Lung (tissue), 11 donors: ENCODE measurements at regions not wholly inside any gene's neighbourhood (a gene's known extent, or its start where the extent isn't known, plus 50 kb on each side); places are given as distances from the start of the nearest gene placed in this dataset.

Experiments
- ATAC-seq: fragments of 200-7000 bp; cut with Tn5 transposase; one replicate; pipeline ENCODE4 v1.9.1; 2020; ENCODE audit warnings: moderate number of reproducible peaks; ENCODE audit not compliant: insufficient read depth, low FRiP score
- DNase-seq, 3 donors: peaks; one replicate each; pipeline ENCODE4 v3.0.0-alpha.2; 2013 to 2017
- H3K27ac ChIP-seq, 2 donors: one replicate each; pipeline ENCODE4 v1.5.1; 2013; ENCODE audit warnings: mild to moderate bottlenecking in 2 of 2, moderate library complexity in 2 of 2, control low read depth in 1 of 2, inconsistent platforms in 1 of 2, low read depth in 1 of 2, low read length in 1 of 2
- H3K27me3 ChIP-seq, 3 donors: one replicate each; pipeline ENCODE4 v1.5.1; 2013; ENCODE audit warnings: low read length in 2 of 3; ENCODE audit not compliant: control insufficient read depth in 3 of 3, insufficient read depth in 3 of 3
- H3K36me3 ChIP-seq, 4 donors: one replicate each; pipeline ENCODE4 v1.5.1; 2013; ENCODE audit warnings: low read length in 4 of 4, mild to moderate bottlenecking in 1 of 4, moderate library complexity in 1 of 4; ENCODE audit not compliant: control insufficient read depth in 4 of 4, insufficient read depth in 4 of 4
- H3K4me1 ChIP-seq, 5 donors: one replicate each; pipeline ENCODE4 v1.5.1; 2013; ENCODE audit warnings: low read length in 5 of 5, mild to moderate bottlenecking in 2 of 5, moderate library complexity in 1 of 5; ENCODE audit not compliant: control insufficient read depth in 5 of 5, insufficient read depth in 5 of 5
- H3K4me3 ChIP-seq: one replicate; pipeline ENCODE4 v1.5.1; 2013; ENCODE audit warnings: mild to moderate bottlenecking, control low read depth, moderate library complexity
- H3K9ac ChIP-seq, 2 donors: one replicate each; pipeline ENCODE4 v1.5.1; 2013; ENCODE audit warnings: low read length in 2 of 2, control low read depth in 1 of 2; ENCODE audit not compliant: insufficient read depth in 1 of 2
- H3K9me3 ChIP-seq, 4 donors: one replicate each; pipeline ENCODE4 v1.5.1; 2013; ENCODE audit warnings: low read length in 3 of 4, mild to moderate bottlenecking in 1 of 4, moderate library complexity in 1 of 4; ENCODE audit not compliant: control insufficient read depth in 4 of 4, insufficient read depth in 3 of 4
- CTCF ChIP-seq: IDR thresholded peaks from 2 replicates; pipeline ENCODE4 v1.5.1; 2012; ENCODE audit warnings: mild to moderate bottlenecking; ENCODE audit errors: control extremely low read depth, extremely low read depth
- WGBS, 2 donors: extraction: QIAGEN DNeasy Blood & Tissue Kit; methylation state at CpG; one replicate each; pipeline ENCODE4 v1.1.7; 2013; 5-methylcytosine and 5-hydroxymethylcytosine counted together
- donor health status: control.
- donor health status: control.
- donor health status: Bipolar disorder and iron deficiency.
- donor health status: healthy.
- donor health status: DM: yes; HTN: yes; CAD: no.

GRCh38 chr2:216792222-216793021, 67.4 kb downstream of the TNP1 start:
- DNase-seq = no peak
- TF ChIP-seq CTCF = no peak

GRCh38 chr2:216791303-216791702, 68.6 kb downstream of the TNP1 start:
- Histone ChIP-seq H3K9me3 (no peaks in the 10 kb centered on the region), H3K4me1 (peaks cover 0 to 15% (median 2%) of the 10 kb centered on the region in 5 donors), H3K36me3 (no peaks in the 10 kb centered on the region), H3K9ac (no peak overlapping the region), H3K27me3 (no peaks in the 10 kb centered on the region), H3K27ac (no peak overlapping the region), H3K4me3 (no peak overlapping the region)
- peak in 2 of 3 donors; percentile 43 to 76 for DNase-seq
- 62 to 86% methylated on average over 2 of the region's 2 CpGs for WGBS, 2 donors
- ATAC-seq = no peak
- no peak for TF ChIP-seq CTCF

More at GRCh38 chr2:216792222-216793021, 67.4 kb downstream of the TNP1 start:
- Histone ChIP-seq H3K9ac (no peak overlapping the region), H3K4me1 (peaks cover 0 to 15% (median 2%) of the 10 kb centered on the region in 5 donors), H3K36me3 (no peaks in the 10 kb centered on the region), H3K27me3 (no peaks in the 10 kb centered on the region), H3K27ac (no peak overlapping the region), H3K4me3 (no peak overlapping the region), H3K9me3 (no peaks in the 10 kb centered on the region)
- WGBS, 2 donors = 58 to 80% methylated on average over 8 of the region's 8 CpGs
- peak; percentile 59 for ATAC-seq

- Histone ChIP-seq H3K4me3 (no peak overlapping the region), H3K27me3 (no peaks in the 10 kb centered on the region), H3K9ac (no peak overlapping the region), H3K9me3 (no peaks in the 10 kb centered on the region), H3K27ac (no peak overlapping the region), H3K36me3 (no peaks in the 10 kb centered on the region), H3K4me1 (peaks cover 0 to 15% (median 2%) of the 10 kb centered on the region in 5 donors)
- ATAC-seq = no peak
- 73 to 80% methylated on average over 5 of the region's 5 CpGs for WGBS, 2 donors
- TF ChIP-seq CTCF = no peak
- no peak for DNase-seq
Measured at GRCh38 chr2:216789081-216789480, 70.8 kb downstream of the TNP1 start.
